ENCODE measurements at regions not wholly inside any gene's neighbourhood (a gene's known extent, or its start where the extent isn't known, plus 50 kb on each side); places are given as distances from the start of the nearest gene placed in this dataset.
A peak's percentile ranks its signal among the peaks of the same experiment; 100 is the strongest.

DNA sequence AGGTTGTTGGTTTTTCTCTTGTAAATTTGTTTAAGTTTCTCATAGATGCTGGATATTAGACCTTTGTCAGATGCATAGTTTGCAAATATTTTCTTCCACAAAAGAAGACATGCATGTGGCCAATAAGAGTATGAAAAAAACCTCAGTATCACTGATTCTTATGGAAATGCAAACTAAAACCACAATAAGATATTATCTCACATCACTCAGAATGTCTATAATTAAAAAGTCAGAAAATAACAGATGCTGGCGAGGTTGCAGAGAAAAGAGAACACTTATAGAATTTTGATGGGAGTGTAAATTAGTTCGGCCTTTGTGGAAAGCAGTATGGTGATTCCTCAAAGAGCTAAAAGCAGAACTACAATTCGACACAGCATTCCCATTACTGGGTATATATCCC, 1355.6 kb downstream of the FAM133A start:
- Mint-ChIP-seq H3K27ac (no peak overlapping the region), H3K27me3 (ENCODE audit: low read depth) (no peaks in the 10 kb centered on the region), H3K9me3 (peaks cover 2% of the 10 kb centered on the region), H3K4me3 (no peak overlapping the region), H3K36me3 (ENCODE audit: low read depth) (peaks cover 1% of the 10 kb centered on the region), H3K4me1 (ENCODE audit: low read depth) (no peaks in the 10 kb centered on the region)
- CTCF ChIA-PET, result no interaction called here
- intact Hi-C loops (cut with micrococcal nuclease), result no loop called here
- no peak for DNase-seq

GRCh38 chrX:95040104-95040503, 1366.1 kb downstream of the FAM133A start:
- no peaks in the 10 kb centered on the region for H3K27me3 Mint-ChIP-seq (ENCODE audit: low read depth)

DNA sequence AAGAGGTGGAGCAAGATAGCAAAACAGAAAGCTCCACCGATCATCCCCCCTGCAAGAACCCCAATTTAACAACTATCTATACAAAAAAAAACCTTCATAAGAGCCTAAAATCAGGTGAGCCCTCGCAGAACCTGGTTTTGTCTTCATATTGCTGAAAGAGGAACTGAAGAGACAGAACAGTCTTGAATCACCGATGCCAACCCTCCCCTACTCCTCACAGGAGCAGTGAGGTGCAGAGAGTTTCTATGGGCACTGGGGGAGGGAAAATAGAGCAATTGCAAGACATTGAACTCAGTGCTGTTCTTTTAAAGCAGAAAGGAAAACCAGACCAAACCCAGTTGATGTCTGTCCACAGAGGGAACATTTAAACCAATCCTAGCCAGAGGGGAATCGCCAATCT, 1370.3 kb downstream of the FAM133A start:
- DNase-seq, result no peak
- H3K9me3 Mint-ChIP-seq, result no peaks in the 10 kb centered on the region
- intact Hi-C loops (cut with micrococcal nuclease), result no loop called here
- no peak overlapping the region for H3K4me3 Mint-ChIP-seq
- no peaks in the 10 kb centered on the region for H3K27me3 Mint-ChIP-seq (ENCODE audit: low read depth)
- H3K4me1 Mint-ChIP-seq (ENCODE audit: low read depth), result no peaks in the 10 kb centered on the region
- H3K36me3 Mint-ChIP-seq (ENCODE audit: low read depth), result no peaks in the 10 kb centered on the region
- CTCF ChIA-PET, result no interaction called here
- no peak overlapping the region for H3K27ac Mint-ChIP-seq

More at GRCh38 chrX:95040104-95040503, 1366.1 kb downstream of the FAM133A start:
- Mint-ChIP-seq H3K4me1 (ENCODE audit: low read depth) (no peaks in the 10 kb centered on the region), H3K4me3 (no peak overlapping the region), H3K9me3 (peaks cover 1% of the 10 kb centered on the region), H3K27ac (no peak overlapping the region), H3K36me3 (ENCODE audit: low read depth) (no peaks in the 10 kb centered on the region)
- no peak for DNase-seq
- CTCF ChIA-PET, result no interaction called here
- intact Hi-C loops (cut with micrococcal nuclease), result no loop called here

- no peak overlapping the region for H3K27ac Mint-ChIP-seq
- DNase-seq, result no peak
- intact Hi-C loops (cut with micrococcal nuclease), result no loop called here
- CTCF ChIA-PET, result no interaction called here
- no peaks in the 10 kb centered on the region for H3K36me3 Mint-ChIP-seq (ENCODE audit: low read depth)
- no peak overlapping the region for H3K4me3 Mint-ChIP-seq
- H3K9me3 Mint-ChIP-seq, result peaks cover 3% of the 10 kb centered on the region
- no peaks in the 10 kb centered on the region for H3K27me3 Mint-ChIP-seq (ENCODE audit: low read depth)
- no peaks in the 10 kb centered on the region for H3K4me1 Mint-ChIP-seq (ENCODE audit: low read depth)
Measured at GRCh38 chrX:95055991-95056390, 1382.0 kb downstream of the FAM133A start.

GRCh38 chrX:95056901-95057300, 1382.9 kb downstream of the FAM133A start:
- CTCF ChIA-PET, result no interaction called here
- intact Hi-C loops (cut with micrococcal nuclease), result no loop called here

DNA sequence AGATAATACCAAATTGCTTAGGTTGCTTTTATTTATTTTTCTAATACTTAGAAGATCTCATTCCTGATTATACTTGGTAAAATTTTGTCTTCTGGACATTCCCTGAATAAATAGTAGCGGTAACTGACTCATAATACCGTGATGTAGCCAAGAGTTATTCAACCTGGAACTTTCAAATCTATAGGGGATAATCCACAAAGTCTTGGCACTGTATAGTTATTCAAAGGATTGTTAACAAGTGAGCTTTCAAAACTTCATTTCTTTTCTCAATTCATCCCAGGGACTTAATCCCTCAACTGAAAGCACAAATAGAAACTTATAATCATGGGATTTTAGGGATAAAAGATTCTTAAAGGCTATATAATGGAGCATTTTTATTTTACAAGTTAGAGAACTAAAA, 1383.3 kb downstream of the FAM133A start:
- peaks cover 3% of the 10 kb centered on the region for H3K9me3 Mint-ChIP-seq
- no peaks in the 10 kb centered on the region for H3K4me1 Mint-ChIP-seq (ENCODE audit: low read depth)
- H3K4me3 Mint-ChIP-seq, result no peak overlapping the region
- DNase-seq, result no peak
- no peaks in the 10 kb centered on the region for H3K36me3 Mint-ChIP-seq (ENCODE audit: low read depth)
- no peaks in the 10 kb centered on the region for H3K27me3 Mint-ChIP-seq (ENCODE audit: low read depth)
- CTCF ChIA-PET, result no interaction called here
- no peak overlapping the region for H3K27ac Mint-ChIP-seq
- intact Hi-C loops (cut with micrococcal nuclease), result no loop called here

More at GRCh38 chrX:95056901-95057300, 1382.9 kb downstream of the FAM133A start:
- no peak for DNase-seq
- no peak overlapping the region for H3K27ac Mint-ChIP-seq
- no peaks in the 10 kb centered on the region for H3K36me3 Mint-ChIP-seq (ENCODE audit: low read depth)
- H3K9me3 Mint-ChIP-seq, result peaks cover 3% of the 10 kb centered on the region
- no peak overlapping the region for H3K4me3 Mint-ChIP-seq
- H3K27me3 Mint-ChIP-seq (ENCODE audit: low read depth), result no peaks in the 10 kb centered on the region
- no peaks in the 10 kb centered on the region for H3K4me1 Mint-ChIP-seq (ENCODE audit: low read depth)

DNA sequence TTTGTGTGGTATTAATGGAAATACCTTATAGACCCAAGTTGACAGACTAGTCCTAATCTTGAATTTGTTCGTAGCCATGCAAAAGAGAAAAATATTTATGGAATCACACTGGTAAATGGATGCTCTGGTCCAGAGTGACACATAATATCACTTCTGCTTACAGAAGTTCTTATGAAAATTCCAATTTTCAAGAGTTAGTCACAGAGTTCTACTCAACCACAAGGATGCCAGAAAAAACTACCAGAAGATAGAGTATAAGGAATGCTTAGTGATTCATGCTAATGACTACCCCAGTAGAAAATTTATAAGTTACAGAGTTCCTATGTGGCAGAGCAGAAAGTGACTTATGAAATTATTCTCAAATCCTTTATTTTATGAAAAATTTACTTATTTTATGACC, 1384.8 kb downstream of the FAM133A start:
- DNase-seq, result no peak
- Mint-ChIP-seq H3K9me3 (no peaks in the 10 kb centered on the region), H3K27ac (no peak overlapping the region), H3K4me3 (no peak overlapping the region), H3K4me1 (ENCODE audit: low read depth) (no peaks in the 10 kb centered on the region), H3K36me3 (ENCODE audit: low read depth) (no peaks in the 10 kb centered on the region), H3K27me3 (ENCODE audit: low read depth) (no peaks in the 10 kb centered on the region)
- intact Hi-C loops (cut with micrococcal nuclease), result no loop called here
- CTCF ChIA-PET, result no interaction called here

GRCh38 chrX:95059909-95060308, 1385.9 kb downstream of the FAM133A start:
- Mint-ChIP-seq H3K27me3 (ENCODE audit: low read depth) (no peaks in the 10 kb centered on the region), H3K4me1 (ENCODE audit: low read depth) (no peaks in the 10 kb centered on the region), H3K36me3 (ENCODE audit: low read depth) (no peaks in the 10 kb centered on the region), H3K9me3 (no peaks in the 10 kb centered on the region), H3K27ac (no peak overlapping the region), H3K4me3 (no peak overlapping the region)
- no peak for DNase-seq
- CTCF ChIA-PET, result no interaction called here
- intact Hi-C loops (cut with micrococcal nuclease), result no loop called here

- no peaks in the 10 kb centered on the region for H3K27me3 Mint-ChIP-seq (ENCODE audit: low read depth)
- no peak for DNase-seq
- CTCF ChIA-PET, result no interaction called here
- no peaks in the 10 kb centered on the region for H3K4me1 Mint-ChIP-seq (ENCODE audit: low read depth)
- no peak overlapping the region for H3K4me3 Mint-ChIP-seq
- intact Hi-C loops (cut with micrococcal nuclease), result no loop called here
- no peak overlapping the region for H3K27ac Mint-ChIP-seq
- H3K9me3 Mint-ChIP-seq, result no peaks in the 10 kb centered on the region
- no peaks in the 10 kb centered on the region for H3K36me3 Mint-ChIP-seq (ENCODE audit: low read depth)
Measured at GRCh38 chrX:95063554-95063953, 1389.5 kb downstream of the FAM133A start.

DNA sequence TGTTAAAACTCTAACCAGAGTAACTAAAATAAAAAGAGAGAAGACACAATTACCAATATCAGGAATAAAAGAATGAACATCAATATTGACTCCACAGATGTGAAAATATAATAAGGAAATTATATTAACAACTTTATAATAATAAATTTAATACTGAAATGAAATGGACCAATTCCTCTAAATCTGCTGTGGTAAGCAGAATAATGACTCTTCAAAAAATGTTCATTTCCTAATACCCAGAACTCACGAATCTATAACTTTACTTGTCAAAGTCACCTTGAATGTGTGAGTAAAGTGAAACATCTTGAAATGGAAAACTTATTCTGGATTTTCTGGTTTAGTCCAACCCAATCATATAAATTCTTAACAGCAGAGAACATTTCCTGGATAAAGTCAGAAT, 1391.1 kb downstream of the FAM133A start:
- CTCF ChIA-PET, result no interaction called here
- no peaks in the 10 kb centered on the region for H3K27me3 Mint-ChIP-seq (ENCODE audit: low read depth)
- no peaks in the 10 kb centered on the region for H3K4me1 Mint-ChIP-seq (ENCODE audit: low read depth)
- H3K27ac Mint-ChIP-seq, result no peak overlapping the region
- no peaks in the 10 kb centered on the region for H3K9me3 Mint-ChIP-seq
- H3K4me3 Mint-ChIP-seq, result no peak overlapping the region
- no peak for DNase-seq
- H3K36me3 Mint-ChIP-seq (ENCODE audit: low read depth), result no peaks in the 10 kb centered on the region
- intact Hi-C loops (cut with micrococcal nuclease), result no loop called here

GRCh38 chrX:95071052-95071451, 1397.0 kb downstream of the FAM133A start:
- Mint-ChIP-seq H3K27me3 (ENCODE audit: low read depth) (no peaks in the 10 kb centered on the region), H3K36me3 (ENCODE audit: low read depth) (no peaks in the 10 kb centered on the region), H3K4me1 (ENCODE audit: low read depth) (no peaks in the 10 kb centered on the region), H3K27ac (no peak overlapping the region), H3K9me3 (peaks cover 1% of the 10 kb centered on the region), H3K4me3 (no peak overlapping the region)
- intact Hi-C loops (cut with micrococcal nuclease), result no loop called here
- CTCF ChIA-PET, result no interaction called here
- no peak for DNase-seq

- H3K27me3 Mint-ChIP-seq (ENCODE audit: low read depth), result no peaks in the 10 kb centered on the region
- intact Hi-C loops (cut with micrococcal nuclease), result no loop called here
- H3K4me3 Mint-ChIP-seq, result no peak overlapping the region
- no peaks in the 10 kb centered on the region for H3K36me3 Mint-ChIP-seq (ENCODE audit: low read depth)
- no peak overlapping the region for H3K27ac Mint-ChIP-seq
- DNase-seq, result no peak
- H3K9me3 Mint-ChIP-seq, result peaks cover 1% of the 10 kb centered on the region
- no peaks in the 10 kb centered on the region for H3K4me1 Mint-ChIP-seq (ENCODE audit: low read depth)
- CTCF ChIA-PET, result no interaction called here
Measured at GRCh38 chrX:95071621-95072020, 1397.6 kb downstream of the FAM133A start.

DNA sequence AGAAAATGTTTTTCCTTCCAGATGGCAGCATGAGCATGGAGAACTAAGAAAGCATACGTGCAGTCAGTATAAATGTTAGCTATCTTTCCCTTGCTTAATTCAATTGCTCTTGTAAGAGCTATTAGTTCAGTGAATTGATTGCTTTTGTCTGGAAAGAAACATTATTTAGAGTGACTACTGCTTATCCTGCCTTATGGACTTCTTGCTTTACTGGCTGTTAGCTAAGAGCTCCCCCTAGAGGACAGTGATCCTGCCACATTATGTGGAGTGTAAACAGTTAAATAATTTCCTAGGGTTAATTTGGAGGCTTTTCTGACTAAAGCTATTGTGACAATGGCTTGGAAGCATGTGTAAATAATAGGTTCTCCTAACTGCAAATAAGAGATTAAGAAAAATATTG, 1402.4 kb downstream of the FAM133A start:
- CTCF ChIA-PET, result no interaction called here
- Mint-ChIP-seq H3K36me3 (ENCODE audit: low read depth) (no peaks in the 10 kb centered on the region), H3K27me3 (ENCODE audit: low read depth) (no peaks in the 10 kb centered on the region), H3K4me1 (ENCODE audit: low read depth) (no peaks in the 10 kb centered on the region), H3K4me3 (no peak overlapping the region), H3K27ac (no peak overlapping the region), H3K9me3 (peaks cover 1% of the 10 kb centered on the region)
- intact Hi-C loops (cut with micrococcal nuclease), result no loop called here
- peak; percentile 8 for DNase-seq

DNA sequence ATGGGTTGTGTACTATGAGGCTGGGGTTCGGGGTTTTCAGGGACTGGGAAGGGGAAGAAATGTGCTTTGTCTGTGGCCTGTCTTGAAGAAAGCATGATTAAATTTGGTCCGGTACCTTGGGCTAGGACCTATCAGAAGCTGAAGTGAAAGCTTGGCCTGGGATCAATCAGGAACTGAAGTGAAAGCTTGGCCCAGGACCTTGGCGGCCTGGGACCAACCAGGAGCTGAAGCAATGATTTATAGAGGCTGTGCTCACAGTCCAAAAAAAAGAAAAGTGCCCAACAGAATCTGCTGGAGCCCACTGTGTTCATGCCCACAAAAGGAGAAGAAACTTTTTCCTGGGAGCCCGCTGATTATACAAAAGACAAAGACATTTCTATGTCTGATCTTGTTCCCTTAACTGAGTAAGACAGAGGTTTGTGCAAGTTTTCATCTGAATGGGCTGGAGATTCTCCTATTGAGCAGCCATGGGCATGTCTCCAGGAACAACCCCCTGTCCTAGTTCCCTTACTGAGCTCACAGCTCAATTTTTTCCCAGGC, 1427.9 kb downstream of the FAM133A start:
- no peak overlapping the region for H3K4me3 Mint-ChIP-seq

More for the DNA sequence above, 1427.9 kb downstream of the FAM133A start:
- H3K27me3 Mint-ChIP-seq (ENCODE audit: low read depth), result no peaks in the 10 kb centered on the region
- H3K9me3 Mint-ChIP-seq, result no peaks in the 10 kb centered on the region
- DNase-seq, result no peak
- H3K36me3 Mint-ChIP-seq (ENCODE audit: low read depth), result no peaks in the 10 kb centered on the region
- H3K4me1 Mint-ChIP-seq (ENCODE audit: low read depth), result no peaks in the 10 kb centered on the region
- intact Hi-C loops (cut with micrococcal nuclease), result no loop called here
- CTCF ChIA-PET, result no interaction called here
- no peak overlapping the region for H3K27ac Mint-ChIP-seq
